ENCODE measurements at regions not wholly inside any gene's neighbourhood (a gene's known extent, or its start where the extent isn't known, plus 50 kb on each side); places are given as distances from the start of the nearest gene placed in this dataset.

DNA sequence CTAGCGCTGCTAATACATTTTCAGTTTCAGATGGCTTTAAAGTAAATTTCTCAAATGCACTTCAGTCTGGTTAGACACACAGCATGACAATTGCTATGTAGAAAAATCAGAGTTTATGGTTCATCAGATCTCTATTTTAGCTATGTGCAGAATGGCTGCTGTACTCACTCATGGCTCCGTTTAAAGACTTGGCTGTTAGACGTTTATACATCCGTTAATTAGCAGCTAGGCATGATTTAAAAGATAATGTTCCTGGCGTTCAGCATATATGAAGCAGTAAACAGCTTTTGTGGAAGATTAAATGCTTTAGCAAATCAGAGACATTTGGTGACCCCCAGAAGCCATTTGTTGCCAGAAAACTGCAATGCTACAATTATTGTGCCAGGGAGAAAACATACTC is 350.0 kb upstream of the MANEA start:
- TF ChIP-seq POLR2AphosphoS5 (IDR thresholded peaks at IDR 0.05; ENCODE audit: low read depth, low read length): no peak
- no peak for TF ChIP-seq PAX5 (IDR thresholded peaks at IDR 0.05; ENCODE audit: insufficient read depth, low read length, severe bottlenecking)
- no peak for TF ChIP-seq TAF1 (IDR thresholded peaks at IDR 0.05; ENCODE audit: low read depth, low read length)
- no peak for TF ChIP-seq SPI1 (IDR thresholded peaks at IDR 0.05; ENCODE audit: low read depth, low read length)
- TF ChIP-seq POLR2A (IDR thresholded peaks at IDR 0.05; ENCODE audit: low read depth, low read length): no peak
- no peak for TF ChIP-seq POU2F2 (IDR thresholded peaks at IDR 0.05; ENCODE audit: low read depth, low read length)
- no peak for DNase-seq (ENCODE audit: insufficient read length, low spot score)
- no peak for FAIRE-seq

DNA sequence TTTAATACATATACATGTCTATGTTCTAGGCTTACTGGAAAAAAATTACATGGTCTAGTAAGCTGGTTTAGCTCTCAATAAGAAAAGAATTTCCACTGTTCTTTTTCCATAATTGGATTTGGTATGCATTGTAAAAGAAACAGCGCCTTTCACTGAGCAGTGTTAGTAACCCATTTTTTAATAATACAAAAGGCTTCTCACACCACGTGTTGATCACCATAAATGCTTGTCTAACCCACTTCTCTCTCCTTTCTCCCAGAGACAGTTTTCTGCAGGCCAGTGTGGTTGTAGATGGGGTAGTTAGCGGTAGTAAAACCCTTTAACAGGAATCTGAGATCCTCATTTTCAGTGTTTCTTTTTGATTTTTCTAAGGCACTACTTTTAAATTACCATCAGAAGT is 348.7 kb upstream of the MANEA start:
- DNase-seq (ENCODE audit: insufficient read length, low spot score): no peak
- TF ChIP-seq PAX5 (IDR thresholded peaks at IDR 0.05; ENCODE audit: insufficient read depth, low read length, severe bottlenecking) (no peak), POLR2A (IDR thresholded peaks at IDR 0.05; ENCODE audit: low read depth, low read length) (no peak), TAF1 (IDR thresholded peaks at IDR 0.05; ENCODE audit: low read depth, low read length) (no peak), POLR2AphosphoS5 (IDR thresholded peaks at IDR 0.05; ENCODE audit: low read depth, low read length) (no peak), SPI1 (IDR thresholded peaks at IDR 0.05; ENCODE audit: low read depth, low read length) (no peak), POU2F2 (IDR thresholded peaks at IDR 0.05; ENCODE audit: low read depth, low read length) (no peak)
- no peak for FAIRE-seq

DNA sequence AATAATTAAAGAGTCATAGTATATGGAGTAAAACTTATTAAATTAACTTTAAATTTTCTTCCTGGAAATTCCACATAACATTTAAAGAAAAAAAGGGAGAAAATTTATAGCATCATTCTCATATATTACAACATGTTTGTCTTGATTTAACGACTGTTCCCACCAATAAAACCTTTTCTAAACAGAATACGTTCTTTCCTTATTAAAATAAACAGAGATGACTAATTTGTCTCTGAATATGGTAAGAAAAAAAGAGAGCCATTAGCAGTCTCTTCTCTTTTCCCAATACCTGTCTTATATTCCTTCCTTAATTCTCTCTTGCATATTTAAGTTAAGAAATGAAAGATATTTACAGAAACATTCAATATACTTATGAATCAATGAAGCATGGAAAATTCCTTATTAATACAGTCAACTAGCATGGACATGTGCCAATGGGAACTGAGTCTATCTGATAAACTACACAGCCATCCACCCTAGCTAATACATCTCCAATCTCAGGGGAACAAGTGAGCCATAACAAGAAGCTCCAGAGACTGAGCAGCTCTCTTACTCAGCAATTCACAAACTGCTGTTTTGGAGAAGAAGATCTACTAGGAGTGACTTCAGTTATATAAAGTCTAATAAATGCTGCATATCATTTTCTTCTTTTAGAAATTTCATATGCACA is 347.1 kb upstream of the MANEA start:
- FAIRE-seq (no peak), DNase-seq (ENCODE audit: insufficient read length, low spot score) (no peak)
- TF ChIP-seq POLR2AphosphoS5 (IDR thresholded peaks at IDR 0.05; ENCODE audit: low read depth, low read length): no peak
- no peak for TF ChIP-seq SPI1 (IDR thresholded peaks at IDR 0.05; ENCODE audit: low read depth, low read length)
- no peak for TF ChIP-seq POLR2A (IDR thresholded peaks at IDR 0.05; ENCODE audit: low read depth, low read length)
- no peak for TF ChIP-seq POU2F2 (IDR thresholded peaks at IDR 0.05; ENCODE audit: low read depth, low read length)
- no peak for TF ChIP-seq TAF1 (IDR thresholded peaks at IDR 0.05; ENCODE audit: low read depth, low read length)
- no peak for TF ChIP-seq PAX5 (IDR thresholded peaks at IDR 0.05; ENCODE audit: insufficient read depth, low read length, severe bottlenecking)

DNA sequence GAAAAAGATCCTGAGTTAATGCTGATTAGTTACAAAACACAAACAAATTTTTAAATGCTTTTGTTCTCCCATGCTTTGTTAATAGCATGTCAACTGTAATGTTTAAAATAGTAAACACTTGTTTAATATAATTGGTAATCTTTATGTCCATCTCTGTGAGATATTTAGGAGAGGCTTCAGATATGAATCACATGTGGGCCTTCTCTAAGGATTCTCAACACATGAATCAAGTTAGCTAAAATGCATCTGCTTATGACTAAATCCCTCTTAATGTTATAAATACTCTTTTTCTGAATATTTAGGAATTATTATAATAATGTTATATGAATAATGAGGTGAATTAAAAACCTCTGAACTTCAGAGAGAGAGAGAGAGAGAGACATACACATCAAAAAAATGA is 345.9 kb upstream of the MANEA start:
- TF ChIP-seq POLR2A (IDR thresholded peaks at IDR 0.05; ENCODE audit: low read depth, low read length) (no peak), SPI1 (IDR thresholded peaks at IDR 0.05; ENCODE audit: low read depth, low read length) (no peak), PAX5 (IDR thresholded peaks at IDR 0.05; ENCODE audit: insufficient read depth, low read length, severe bottlenecking) (no peak), POU2F2 (IDR thresholded peaks at IDR 0.05; ENCODE audit: low read depth, low read length) (no peak), TAF1 (IDR thresholded peaks at IDR 0.05; ENCODE audit: low read depth, low read length) (no peak), POLR2AphosphoS5 (IDR thresholded peaks at IDR 0.05; ENCODE audit: low read depth, low read length) (no peak)
- FAIRE-seq (no peak), DNase-seq (ENCODE audit: insufficient read length, low spot score) (no peak)

DNA sequence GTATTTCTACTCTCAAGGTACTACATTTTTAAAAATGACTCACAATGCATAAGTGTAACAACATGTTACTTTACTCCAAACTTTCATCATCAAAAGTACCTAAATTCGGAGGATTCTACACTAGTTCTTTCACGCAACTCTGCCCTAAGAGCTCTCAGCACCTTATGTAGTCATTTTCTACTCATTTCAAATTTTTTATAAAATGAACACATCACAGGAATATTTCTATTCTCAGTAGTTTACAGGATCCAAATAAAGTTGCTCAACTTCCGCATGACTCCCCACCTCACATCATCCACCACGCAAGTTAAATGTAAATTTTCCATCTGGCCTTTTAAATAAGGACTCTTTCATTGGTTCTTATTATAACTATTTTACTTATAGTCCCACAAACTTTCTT is 344.9 kb upstream of the MANEA start:
- no peak for FAIRE-seq
- DNase-seq (ENCODE audit: insufficient read length, low spot score): no peak
- TF ChIP-seq TAF1 (IDR thresholded peaks at IDR 0.05; ENCODE audit: low read depth, low read length): no peak
- no peak for TF ChIP-seq POLR2A (IDR thresholded peaks at IDR 0.05; ENCODE audit: low read depth, low read length)
- no peak for TF ChIP-seq SPI1 (IDR thresholded peaks at IDR 0.05; ENCODE audit: low read depth, low read length)
- no peak for TF ChIP-seq POU2F2 (IDR thresholded peaks at IDR 0.05; ENCODE audit: low read depth, low read length)
- TF ChIP-seq PAX5 (IDR thresholded peaks at IDR 0.05; ENCODE audit: insufficient read depth, low read length, severe bottlenecking): no peak

DNA sequence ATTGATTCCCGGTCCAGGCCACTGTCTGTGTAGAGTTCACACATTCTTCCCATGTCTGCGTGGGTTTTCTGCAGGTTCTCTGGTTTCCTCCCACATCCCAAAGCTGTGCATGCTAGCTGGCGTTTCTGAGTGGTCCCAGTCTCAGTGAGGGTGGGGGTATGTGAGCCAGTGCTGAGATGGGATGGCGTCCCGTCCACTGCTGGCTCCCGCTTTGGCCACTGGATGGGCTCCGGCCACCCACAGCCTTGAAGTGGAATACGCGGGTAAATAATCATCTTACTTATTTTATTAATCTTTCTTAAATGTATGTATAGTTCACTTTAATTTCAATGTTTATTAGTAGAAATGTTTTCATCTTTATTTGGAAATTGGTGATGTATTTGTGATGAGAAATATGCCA is 343.5 kb upstream of the MANEA start:
- no peak for TF ChIP-seq SPI1 (IDR thresholded peaks at IDR 0.05; ENCODE audit: low read depth, low read length)
- TF ChIP-seq POU2F2 (IDR thresholded peaks at IDR 0.05; ENCODE audit: low read depth, low read length): no peak
- TF ChIP-seq TAF1 (IDR thresholded peaks at IDR 0.05; ENCODE audit: low read depth, low read length): no peak
- TF ChIP-seq POLR2A (IDR thresholded peaks at IDR 0.05; ENCODE audit: low read depth, low read length): no peak
- no peak for TF ChIP-seq PAX5 (IDR thresholded peaks at IDR 0.05; ENCODE audit: insufficient read depth, low read length, severe bottlenecking)
- TF ChIP-seq POLR2AphosphoS5 (IDR thresholded peaks at IDR 0.05; ENCODE audit: low read depth, low read length): no peak
- DNase-seq (ENCODE audit: insufficient read length, low spot score) (no peak), FAIRE-seq (no peak)

DNA sequence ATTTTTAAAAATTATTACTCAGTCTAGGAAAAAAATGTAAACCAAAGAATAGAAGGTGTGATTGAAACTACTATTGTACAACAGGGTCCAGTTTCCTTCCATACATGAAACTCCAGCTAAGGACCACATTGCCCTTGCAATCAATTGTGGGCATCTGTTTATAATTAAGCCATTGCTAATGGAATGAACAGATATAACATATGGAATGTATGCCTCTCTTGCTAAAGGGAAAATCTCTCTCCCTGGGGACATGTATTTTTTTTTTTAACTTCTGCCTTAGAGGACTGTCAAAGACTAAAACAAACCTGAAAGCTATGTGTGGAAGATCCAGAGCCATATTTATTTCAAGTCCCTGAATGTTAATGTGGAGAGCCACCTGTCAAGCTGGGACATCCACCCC is 336.8 kb upstream of the MANEA start:
- FAIRE-seq (no peak), DNase-seq (ENCODE audit: insufficient read length, low spot score) (no peak)
- TF ChIP-seq TAF1 (IDR thresholded peaks at IDR 0.05; ENCODE audit: low read depth, low read length): no peak
- no peak for TF ChIP-seq SPI1 (IDR thresholded peaks at IDR 0.05; ENCODE audit: low read depth, low read length)
- TF ChIP-seq POU2F2 (IDR thresholded peaks at IDR 0.05; ENCODE audit: low read depth, low read length): no peak
- TF ChIP-seq POLR2AphosphoS5 (IDR thresholded peaks at IDR 0.05; ENCODE audit: low read depth, low read length): no peak
- TF ChIP-seq POLR2A (IDR thresholded peaks at IDR 0.05; ENCODE audit: low read depth, low read length): no peak
- TF ChIP-seq PAX5 (IDR thresholded peaks at IDR 0.05; ENCODE audit: insufficient read depth, low read length, severe bottlenecking): no peak

DNA sequence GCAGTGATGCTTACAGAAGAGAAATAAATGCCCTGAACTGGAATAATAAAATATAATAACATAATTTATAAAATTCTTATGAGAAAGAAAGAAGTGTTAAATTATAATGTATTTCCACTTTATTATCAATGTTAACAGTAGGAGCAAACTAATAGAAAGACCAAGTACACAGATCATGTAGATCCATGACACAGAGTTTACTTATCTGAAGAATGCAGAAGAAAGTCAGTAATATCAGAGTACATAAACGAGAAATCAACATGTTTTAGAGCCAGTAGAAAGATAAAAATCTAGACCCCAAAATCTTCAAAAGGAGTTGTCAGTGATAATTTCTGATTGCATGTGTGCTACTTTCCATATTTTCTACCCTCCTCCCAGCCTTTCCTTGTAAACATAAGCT is 334.8 kb upstream of the MANEA start:
- no peak for DNase-seq (ENCODE audit: insufficient read length, low spot score)
- FAIRE-seq: no peak
- TF ChIP-seq TAF1 (IDR thresholded peaks at IDR 0.05; ENCODE audit: low read depth, low read length) (no peak), POLR2AphosphoS5 (IDR thresholded peaks at IDR 0.05; ENCODE audit: low read depth, low read length) (no peak), POLR2A (IDR thresholded peaks at IDR 0.05; ENCODE audit: low read depth, low read length) (no peak), PAX5 (IDR thresholded peaks at IDR 0.05; ENCODE audit: insufficient read depth, low read length, severe bottlenecking) (no peak), SPI1 (IDR thresholded peaks at IDR 0.05; ENCODE audit: low read depth, low read length) (no peak), POU2F2 (IDR thresholded peaks at IDR 0.05; ENCODE audit: low read depth, low read length) (no peak)

DNA sequence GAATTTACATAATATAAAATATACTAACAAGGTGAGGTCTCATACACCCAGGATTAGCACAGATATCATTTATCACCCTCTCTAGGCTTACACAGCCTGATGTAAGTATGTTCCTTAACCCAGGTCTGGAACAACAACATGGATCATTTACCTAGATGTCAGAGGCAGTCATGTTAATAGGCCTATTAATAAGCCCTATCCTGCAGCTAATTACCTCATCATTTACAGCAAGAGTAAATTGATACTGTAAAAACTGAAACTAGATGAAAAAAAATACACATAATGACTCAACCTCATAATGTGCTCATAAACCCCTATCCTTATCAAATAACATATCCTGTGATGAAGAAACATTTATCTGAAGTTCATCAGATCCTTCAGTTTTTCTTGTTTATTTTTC is 334.3 kb upstream of the MANEA start:
- no peak for DNase-seq (ENCODE audit: insufficient read length, low spot score)
- TF ChIP-seq POU2F2 (IDR thresholded peaks at IDR 0.05; ENCODE audit: low read depth, low read length): no peak
- TF ChIP-seq POLR2A (IDR thresholded peaks at IDR 0.05; ENCODE audit: low read depth, low read length): no peak
- no peak for TF ChIP-seq POLR2AphosphoS5 (IDR thresholded peaks at IDR 0.05; ENCODE audit: low read depth, low read length)
- TF ChIP-seq PAX5 (IDR thresholded peaks at IDR 0.05; ENCODE audit: insufficient read depth, low read length, severe bottlenecking): no peak
- no peak for TF ChIP-seq SPI1 (IDR thresholded peaks at IDR 0.05; ENCODE audit: low read depth, low read length)
- TF ChIP-seq TAF1 (IDR thresholded peaks at IDR 0.05; ENCODE audit: low read depth, low read length): no peak
- no peak for FAIRE-seq

DNA sequence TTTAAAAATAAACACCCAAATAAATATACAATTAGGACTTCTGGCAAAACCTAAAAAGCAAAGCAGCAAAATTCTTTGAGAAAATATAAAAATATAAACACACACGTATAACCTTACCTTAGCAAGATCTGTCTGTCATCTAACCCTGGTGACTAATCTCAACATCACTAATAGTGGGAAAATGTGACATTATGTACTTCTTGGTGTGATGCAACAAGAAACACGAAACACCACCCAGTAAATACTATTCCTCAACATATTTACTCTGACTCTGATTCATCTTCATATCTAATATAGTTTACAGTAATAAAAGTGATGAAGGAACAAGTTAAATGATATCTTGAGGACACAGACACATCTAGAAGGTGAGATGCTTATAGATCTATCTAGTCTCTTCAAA is 332.6 kb upstream of the MANEA start:
- FAIRE-seq (no peak), DNase-seq (ENCODE audit: insufficient read length, low spot score) (no peak)
- no peak for TF ChIP-seq PAX5 (IDR thresholded peaks at IDR 0.05; ENCODE audit: insufficient read depth, low read length, severe bottlenecking)

Measured in GM12891 (cell line).